Astrocyte (in vitro differentiated cells and primary cell): ENCODE measurements at regions not wholly inside any gene's neighbourhood (a gene's known extent, or its start where the extent isn't known, plus 50 kb on each side); places are given as distances from the start of the nearest gene placed in this dataset.

ENCODE experiments used
- DNase-seq: peaks from one replicate; pipeline ENCODE4 v3.0.0-alpha.2; 2010; ENCODE audit warnings: low read depth
- FAIRE-seq: peaks from 2 replicates; lab custom pipeline; 2011; peaks lifted over from hg19 to GRCh38; lab: Jason Lieb, UNC
- H2AFZ ChIP-seq: 2 replicates; pipeline ENCODE4 v1.6.0; 2012; ENCODE audit warnings: low read depth, low read length, inconsistent platforms
- H3K27ac ChIP-seq: 2 replicates; pipeline ENCODE4 v1.5.1; 2011; ENCODE audit warnings: low read depth, low read length, inconsistent platforms
- H3K27me3 ChIP-seq: 2 replicates; pipeline ENCODE4 v1.6.0; 2011; ENCODE audit warnings: low read length, inconsistent platforms; ENCODE audit not compliant: insufficient read depth
- H3K36me3 ChIP-seq: 2 replicates; pipeline ENCODE4 v1.5.1; 2011; ENCODE audit warnings: low read length, inconsistent platforms; ENCODE audit not compliant: insufficient read depth
- H3K4me1 ChIP-seq: 2 replicates; pipeline ENCODE4 v1.5.1; 2011; ENCODE audit warnings: low read length, inconsistent platforms; ENCODE audit not compliant: insufficient read depth
- H3K4me2 ChIP-seq: 2 replicates; pipeline ENCODE4 v1.6.0; 2012; ENCODE audit warnings: low read length, inconsistent platforms
- H3K4me3 ChIP-seq: 2 replicates; pipeline ENCODE4 v1.5.1; 2011; ENCODE audit warnings: low read depth, mild to moderate bottlenecking, low read length, inconsistent platforms; ENCODE audit not compliant: insufficient read depth
- H3K79me2 ChIP-seq: 2 replicates; pipeline ENCODE4 v1.6.0; 2012; ENCODE audit warnings: mild to moderate bottlenecking, low read length, inconsistent platforms; ENCODE audit not compliant: insufficient read depth
- H3K9ac ChIP-seq: 2 replicates; pipeline ENCODE4 v1.6.0; 2012; ENCODE audit warnings: mild to moderate bottlenecking, low read length, inconsistent platforms
- H3K9me3 ChIP-seq: 2 replicates; pipeline ENCODE4 v1.5.1; 2012; ENCODE audit warnings: low read depth, mild to moderate bottlenecking, low read length, inconsistent platforms; ENCODE audit not compliant: insufficient read depth
- H4K20me1 ChIP-seq: 2 replicates; pipeline ENCODE4 v1.6.0; 2012; ENCODE audit warnings: low read length, inconsistent platforms; ENCODE audit not compliant: insufficient read depth
- H3K27ac Mint-ChIP-seq: one replicate; pipeline ENCODE4 v1.8.0; 2021; ENCODE audit warnings: mild to moderate bottlenecking, mixed read lengths; ENCODE audit not compliant: unreplicated experiment
- H3K27me3 Mint-ChIP-seq: one replicate; pipeline ENCODE4 v1.8.0; 2021; ENCODE audit warnings: low read depth, mixed read lengths; ENCODE audit not compliant: unreplicated experiment
- H3K36me3 Mint-ChIP-seq: one replicate; pipeline ENCODE4 v1.8.0; 2021; ENCODE audit warnings: low read depth, mixed read lengths; ENCODE audit not compliant: unreplicated experiment
- H3K4me1 Mint-ChIP-seq: one replicate; pipeline ENCODE4 v1.8.0; 2021; ENCODE audit warnings: low read depth, mixed read lengths; ENCODE audit not compliant: unreplicated experiment
- H3K4me3 Mint-ChIP-seq: one replicate; pipeline ENCODE4 v1.8.0; 2021; ENCODE audit warnings: mild to moderate bottlenecking, moderate library complexity, mixed read lengths; ENCODE audit not compliant: unreplicated experiment
- H3K9me3 Mint-ChIP-seq: one replicate; pipeline ENCODE4 v1.8.0; 2021; ENCODE audit warnings: mild to moderate bottlenecking, mixed read lengths; ENCODE audit not compliant: unreplicated experiment
- EZH2 ChIP-seq: IDR thresholded peaks from 2 replicates; pipeline ENCODE4 v1.6.1; 2012; ENCODE audit warnings: mild to moderate bottlenecking, low read length, inconsistent platforms; ENCODE audit not compliant: insufficient read depth
- TF ChIP-seq, protein P1 (sequence below): IDR thresholded peaks from 2 replicates; pipeline ENCODE4 v1.5.1; 2011; ENCODE audit warnings: low read depth, mild to moderate bottlenecking, inconsistent platforms, low read length, moderate library complexity; ENCODE audit not compliant: insufficient read depth

DNA sequence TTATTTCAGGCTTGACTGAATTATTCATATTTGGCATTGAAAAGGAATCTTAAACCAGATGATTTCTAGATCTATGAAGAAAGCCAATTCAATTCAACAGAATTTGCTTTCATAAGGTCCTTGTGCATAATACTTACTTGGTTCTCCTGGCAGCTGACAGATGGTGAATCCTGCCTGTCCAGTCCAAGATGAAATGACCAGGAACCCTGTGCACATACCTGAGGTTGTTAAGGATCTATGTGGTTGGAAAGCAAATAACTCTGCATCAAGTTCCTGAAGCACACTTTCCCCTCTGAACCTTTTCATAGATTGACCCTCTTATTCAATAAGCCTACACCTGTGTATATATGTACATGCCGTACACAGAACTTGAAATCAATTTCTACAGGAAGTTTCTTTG, 562.7 kb downstream of the PPARGC1A start:
- H3K27me3 Mint-ChIP-seq, result no peaks in the 10 kb centered on the region
- H3K4me1 Mint-ChIP-seq, result peaks cover 14% of the 10 kb centered on the region
- no peak for FAIRE-seq
- Histone ChIP-seq H3K27ac (no peak overlapping the region), H3K9me3 (no peaks in the 10 kb centered on the region), H3K4me3 (no peak overlapping the region), H3K79me2 (no peaks in the 10 kb centered on the region), H2AFZ (no peak overlapping the region), H3K36me3 (no peaks in the 10 kb centered on the region), H3K4me2 (no peak overlapping the region), H3K4me1 (peaks cover 10% of the 10 kb centered on the region), H4K20me1 (no peaks in the 10 kb centered on the region), H3K27me3 (no peaks in the 10 kb centered on the region), H3K9ac (no peak overlapping the region)
- H3K27ac Mint-ChIP-seq, result no peak overlapping the region
- H3K4me3 Mint-ChIP-seq, result no peak overlapping the region
- TF ChIP-seq, protein P1, sequence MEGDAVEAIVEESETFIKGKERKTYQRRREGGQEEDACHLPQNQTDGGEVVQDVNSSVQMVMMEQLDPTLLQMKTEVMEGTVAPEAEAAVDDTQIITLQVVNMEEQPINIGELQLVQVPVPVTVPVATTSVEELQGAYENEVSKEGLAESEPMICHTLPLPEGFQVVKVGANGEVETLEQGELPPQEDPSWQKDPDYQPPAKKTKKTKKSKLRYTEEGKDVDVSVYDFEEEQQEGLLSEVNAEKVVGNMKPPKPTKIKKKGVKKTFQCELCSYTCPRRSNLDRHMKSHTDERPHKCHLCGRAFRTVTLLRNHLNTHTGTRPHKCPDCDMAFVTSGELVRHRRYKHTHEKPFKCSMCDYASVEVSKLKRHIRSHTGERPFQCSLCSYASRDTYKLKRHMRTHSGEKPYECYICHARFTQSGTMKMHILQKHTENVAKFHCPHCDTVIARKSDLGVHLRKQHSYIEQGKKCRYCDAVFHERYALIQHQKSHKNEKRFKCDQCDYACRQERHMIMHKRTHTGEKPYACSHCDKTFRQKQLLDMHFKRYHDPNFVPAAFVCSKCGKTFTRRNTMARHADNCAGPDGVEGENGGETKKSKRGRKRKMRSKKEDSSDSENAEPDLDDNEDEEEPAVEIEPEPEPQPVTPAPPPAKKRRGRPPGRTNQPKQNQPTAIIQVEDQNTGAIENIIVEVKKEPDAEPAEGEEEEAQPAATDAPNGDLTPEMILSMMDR, result no peak
- no peak for TF ChIP-seq EZH2
- H3K36me3 Mint-ChIP-seq, result no peaks in the 10 kb centered on the region
- H3K9me3 Mint-ChIP-seq, result no peaks in the 10 kb centered on the region
- DNase-seq, result peak; percentile 12

DNA sequence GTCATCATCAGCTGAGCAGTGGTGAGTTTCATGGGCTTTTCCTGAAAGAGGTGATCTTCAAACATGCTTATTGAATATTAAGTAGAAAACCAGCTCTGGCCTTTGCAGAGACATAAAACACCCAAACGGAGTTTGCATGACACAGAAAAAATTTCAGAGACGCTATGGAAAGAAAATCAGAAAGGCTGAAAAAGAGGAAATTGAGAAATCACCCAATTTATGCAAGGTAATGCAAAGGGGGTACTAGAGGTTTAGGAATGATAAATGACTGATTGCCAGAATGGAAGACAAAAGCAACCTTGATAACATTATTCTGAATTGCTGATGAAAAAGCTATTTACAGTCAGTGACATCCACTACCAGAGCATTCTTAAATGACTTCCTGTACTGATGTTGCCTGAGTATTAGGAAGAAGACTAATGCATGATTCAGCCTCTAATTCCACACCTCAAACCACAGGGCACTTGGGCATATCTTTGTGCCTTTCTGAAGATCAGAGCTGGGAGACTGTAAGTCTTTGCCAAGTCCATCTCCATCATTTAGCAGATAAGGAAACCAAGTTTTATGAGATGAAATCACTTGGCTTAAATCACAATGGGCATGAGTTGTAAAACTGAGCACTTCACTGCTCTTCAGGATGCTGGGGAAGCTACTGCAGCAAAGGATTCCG, 565.7 kb downstream of the PPARGC1A start:
- Mint-ChIP-seq H3K27ac (no peak overlapping the region), H3K36me3 (no peaks in the 10 kb centered on the region), H3K4me3 (no peak overlapping the region), H3K4me1 (peaks cover 14% of the 10 kb centered on the region), H3K27me3 (no peaks in the 10 kb centered on the region), H3K9me3 (no peaks in the 10 kb centered on the region)
- no peaks in the 10 kb centered on the region for H3K79me2 ChIP-seq
- H3K4me1 ChIP-seq, result peaks cover 10% of the 10 kb centered on the region
- no peaks in the 10 kb centered on the region for H3K9me3 ChIP-seq
- no peak overlapping the region for H3K27ac ChIP-seq
- FAIRE-seq (no peak), DNase-seq (peak; percentile 83)
- no peaks in the 10 kb centered on the region for H4K20me1 ChIP-seq
- H2AFZ ChIP-seq, result no peak overlapping the region
- H3K4me3 ChIP-seq, result no peak overlapping the region
- no peak overlapping the region for H3K9ac ChIP-seq
- no peaks in the 10 kb centered on the region for H3K27me3 ChIP-seq
- peak overlapping the region; percentile 19 for H3K4me2 ChIP-seq
- TF ChIP-seq, protein P1, result no peak
- TF ChIP-seq EZH2, result no peak
- no peaks in the 10 kb centered on the region for H3K36me3 ChIP-seq

DNA sequence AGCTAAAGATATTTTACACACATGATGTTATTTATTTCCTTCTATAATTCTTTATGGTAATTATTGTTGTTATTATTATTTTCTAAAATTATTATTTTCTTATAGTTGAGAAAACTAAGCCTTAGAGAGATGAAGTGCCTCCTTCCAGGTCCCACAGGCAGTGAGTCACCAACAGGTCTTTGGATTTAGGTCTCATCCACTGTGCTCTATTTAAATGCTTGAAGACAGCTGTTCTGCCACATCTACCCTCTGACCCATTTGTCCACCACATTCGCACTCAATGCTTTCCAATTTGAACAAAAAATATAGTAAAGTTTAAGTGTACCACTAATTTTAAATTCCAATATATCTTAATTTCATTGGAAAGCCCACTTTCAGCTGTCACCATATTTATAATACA, 566.4 kb downstream of the PPARGC1A start:
- no peak for FAIRE-seq
- TF ChIP-seq, protein P1, result no peak
- no peak for TF ChIP-seq EZH2
- H3K79me2 ChIP-seq, result no peaks in the 10 kb centered on the region

More for the DNA sequence above, 566.4 kb downstream of the PPARGC1A start:
- peaks cover 14% of the 10 kb centered on the region for H3K4me1 Mint-ChIP-seq
- no peak for DNase-seq
- Histone ChIP-seq H2AFZ (no peak overlapping the region), H3K4me3 (no peak overlapping the region), H3K36me3 (no peaks in the 10 kb centered on the region), H3K9me3 (no peaks in the 10 kb centered on the region), H3K4me2 (no peak overlapping the region), H3K9ac (no peak overlapping the region), H3K27ac (no peak overlapping the region), H3K27me3 (no peaks in the 10 kb centered on the region), H3K4me1 (peaks cover 10% of the 10 kb centered on the region), H4K20me1 (no peaks in the 10 kb centered on the region)
- no peak overlapping the region for H3K27ac Mint-ChIP-seq
- no peaks in the 10 kb centered on the region for H3K27me3 Mint-ChIP-seq
- H3K9me3 Mint-ChIP-seq, result no peaks in the 10 kb centered on the region
- H3K36me3 Mint-ChIP-seq, result no peaks in the 10 kb centered on the region
- no peak overlapping the region for H3K4me3 Mint-ChIP-seq
